HFF-Myc (cell line): ENCODE measurements at regions not wholly inside any gene's neighbourhood (a gene's known extent, or its start where the extent isn't known, plus 50 kb on each side); places are given as distances from the start of the nearest gene placed in this dataset.
"Not testable (repeated sequence)": the region's sequence is repeated elsewhere in the genome, so short reads cannot be mapped to it uniquely, and the experiment has no call there.

Experiments used
- DNase-seq: peaks from one replicate; pipeline ENCODE4 v3.0.0-alpha.2; 2011; ENCODE audit warnings: low read depth; ENCODE audit errors: extremely low read depth
- H3K4me3 ChIP-seq: replicated peaks from 2 replicates; pipeline ENCODE4 v1.5.1; 2011; ENCODE audit warnings: low read depth, mild to moderate bottlenecking, control low read depth, low read length
- TF ChIP-seq, protein P1 (sequence below): IDR thresholded peaks from 2 replicates; pipeline ENCODE4 v1.5.1; 2012; ENCODE audit warnings: mild to moderate bottlenecking, low read depth, low read length, control low read depth; ENCODE audit errors: missing control alignments

GRCh38 chr15:62656071-62656470 lies 386.5 kb upstream of the TPM1 start:
- H3K4me3 ChIP-seq = no peak overlapping the region
- DNase-seq = no peak
- TF ChIP-seq, protein P1, sequence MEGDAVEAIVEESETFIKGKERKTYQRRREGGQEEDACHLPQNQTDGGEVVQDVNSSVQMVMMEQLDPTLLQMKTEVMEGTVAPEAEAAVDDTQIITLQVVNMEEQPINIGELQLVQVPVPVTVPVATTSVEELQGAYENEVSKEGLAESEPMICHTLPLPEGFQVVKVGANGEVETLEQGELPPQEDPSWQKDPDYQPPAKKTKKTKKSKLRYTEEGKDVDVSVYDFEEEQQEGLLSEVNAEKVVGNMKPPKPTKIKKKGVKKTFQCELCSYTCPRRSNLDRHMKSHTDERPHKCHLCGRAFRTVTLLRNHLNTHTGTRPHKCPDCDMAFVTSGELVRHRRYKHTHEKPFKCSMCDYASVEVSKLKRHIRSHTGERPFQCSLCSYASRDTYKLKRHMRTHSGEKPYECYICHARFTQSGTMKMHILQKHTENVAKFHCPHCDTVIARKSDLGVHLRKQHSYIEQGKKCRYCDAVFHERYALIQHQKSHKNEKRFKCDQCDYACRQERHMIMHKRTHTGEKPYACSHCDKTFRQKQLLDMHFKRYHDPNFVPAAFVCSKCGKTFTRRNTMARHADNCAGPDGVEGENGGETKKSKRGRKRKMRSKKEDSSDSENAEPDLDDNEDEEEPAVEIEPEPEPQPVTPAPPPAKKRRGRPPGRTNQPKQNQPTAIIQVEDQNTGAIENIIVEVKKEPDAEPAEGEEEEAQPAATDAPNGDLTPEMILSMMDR = no peak

GRCh38 chr15:62657501-62657900 lies 385.0 kb upstream of the TPM1 start:
- H3K4me3 ChIP-seq, DNase-seq: not testable (repeated sequence)

- H3K4me3 ChIP-seq = no peak overlapping the region
- DNase-seq = no peak
- TF ChIP-seq, protein P1 = no peak
Observed at GRCh38 chr15:62658498-62658897, 384.0 kb upstream of the TPM1 start.

DNA sequence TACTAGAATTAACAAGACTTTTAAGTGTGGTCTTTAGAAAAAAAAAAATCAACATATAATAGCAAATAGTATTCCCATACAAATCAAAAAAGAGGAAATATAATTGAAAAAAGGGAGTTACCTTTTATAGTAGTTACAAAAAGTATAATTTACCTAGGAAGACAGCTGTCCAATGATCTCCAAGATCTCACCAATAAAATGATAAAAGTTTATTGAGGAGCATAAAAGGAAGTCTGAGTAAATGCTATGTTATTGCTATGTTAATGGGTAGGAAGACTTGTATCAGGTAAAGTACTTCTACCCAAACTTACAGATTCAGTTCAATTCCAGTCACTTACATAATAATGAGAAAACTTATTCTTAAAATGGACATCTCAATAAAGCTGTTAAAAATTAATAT lies 379.0 kb upstream of the TPM1 start:
- no peak for DNase-seq
- TF ChIP-seq, protein P1 = no peak
- no peak overlapping the region for H3K4me3 ChIP-seq

DNA sequence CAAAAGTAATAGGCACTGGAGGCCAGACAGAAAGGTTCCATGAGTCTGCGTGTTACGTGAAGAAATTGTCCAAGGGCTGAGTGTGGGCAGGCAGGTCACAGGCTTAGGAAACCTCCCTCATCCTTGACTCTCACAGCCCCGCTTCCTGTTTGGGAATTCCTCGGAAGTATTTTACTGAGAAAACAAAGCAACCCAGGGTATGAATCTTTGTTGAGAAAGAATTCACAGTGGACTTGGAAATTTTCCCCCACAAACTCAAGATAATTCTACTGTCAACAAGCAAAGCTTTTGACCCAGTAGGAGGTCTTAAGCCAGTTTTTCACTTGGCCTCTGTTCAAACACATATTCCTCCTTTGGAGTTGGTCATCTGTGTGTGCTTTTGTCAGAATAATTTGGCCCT lies 377.1 kb upstream of the TPM1 start:
- no peak for DNase-seq
- no peak overlapping the region for H3K4me3 ChIP-seq
- TF ChIP-seq, protein P1 = no peak

DNA sequence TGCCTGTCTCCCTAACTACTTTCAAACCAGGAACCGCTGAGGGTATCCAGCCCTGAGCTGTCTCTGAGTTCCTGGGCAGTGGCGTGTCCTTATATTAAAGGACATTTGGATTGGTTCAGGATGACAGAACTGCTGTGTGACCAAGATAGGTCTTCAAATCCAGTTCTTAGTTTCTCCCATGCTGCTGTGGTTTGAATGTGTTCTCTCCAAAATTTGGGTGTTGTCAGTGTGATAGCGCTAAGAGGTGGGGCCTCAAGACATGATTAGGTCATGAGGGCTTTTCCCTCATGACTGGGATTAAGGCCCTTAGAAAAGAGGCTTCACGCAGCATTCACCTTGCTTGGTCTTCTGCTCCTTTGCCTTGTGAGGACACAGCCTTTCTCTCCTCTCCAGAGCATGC lies 376.5 kb upstream of the TPM1 start:
- no peak for DNase-seq
- no peak overlapping the region for H3K4me3 ChIP-seq
- TF ChIP-seq, protein P1 = no peak

DNA sequence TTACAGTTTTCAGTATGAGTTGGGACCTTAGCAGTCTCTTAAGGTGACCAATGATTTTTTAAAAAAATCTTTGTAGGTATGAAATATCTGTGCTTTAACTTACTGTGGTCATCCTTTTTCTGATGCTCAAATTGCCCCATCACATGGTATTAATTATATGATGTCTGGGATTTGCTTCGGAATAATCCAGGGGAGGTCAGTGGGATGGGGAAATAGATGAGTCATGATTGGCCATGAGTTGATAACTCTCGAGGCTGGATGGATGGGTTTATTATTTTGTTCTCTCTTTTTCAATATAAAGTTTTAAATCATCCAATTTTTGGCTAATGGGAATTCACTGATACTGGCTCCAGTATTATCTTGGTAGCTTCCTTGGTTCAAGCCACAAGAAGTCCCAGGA lies 370.3 kb upstream of the TPM1 start:
- DNase-seq = peak; percentile 38
- TF ChIP-seq, protein P1 = no peak
- no peak overlapping the region for H3K4me3 ChIP-seq
